Small intestine (tissue), 7 donors: ENCODE measurements at regions not wholly inside any gene's neighbourhood (a gene's known extent, or its start where the extent isn't known, plus 50 kb on each side); places are given as distances from the start of the nearest gene placed in this dataset.
A peak's percentile ranks its signal among the peaks of the same experiment; 100 is the strongest.

ENCODE experiments used
- DNase-seq, 2 donors: peaks; one replicate each; pipeline versions ENCODE4 v3.0.0 to v3.0.0-alpha.2; 2013
- FAIRE-seq: peaks from 2 replicates; lab custom pipeline; 2012; peaks lifted over from hg19 to GRCh38; lab: Jason Lieb, UNC
- H3K27ac ChIP-seq, 3 donors: one replicate each; pipeline ENCODE4 v1.5.1; 2013; ENCODE audit warnings: low read length in 2 of 3, mild to moderate bottlenecking in 2 of 3, control low read depth in 1 of 3, inconsistent platforms in 1 of 3, low read depth in 1 of 3, moderate library complexity in 1 of 3
- H3K27me3 ChIP-seq, 3 donors: one replicate each; pipeline ENCODE4 v1.6.1; 2013; ENCODE audit warnings: low read length in 3 of 3, inconsistent platforms in 1 of 3; ENCODE audit not compliant: control insufficient read depth in 3 of 3, insufficient read depth in 3 of 3
- H3K36me3 ChIP-seq, 3 donors: one replicate each; pipeline ENCODE4 v1.6.1; 2013; ENCODE audit warnings: low read length in 3 of 3, inconsistent platforms in 1 of 3, low read depth in 1 of 3, mild to moderate bottlenecking in 1 of 3, moderate library complexity in 1 of 3; ENCODE audit not compliant: control insufficient read depth in 3 of 3, insufficient read depth in 2 of 3
- H3K4me1 ChIP-seq, 3 donors: one replicate each; pipeline ENCODE4 v1.6.1; 2013; ENCODE audit warnings: low read length in 2 of 3, inconsistent platforms in 1 of 3, low read depth in 1 of 3, mild to moderate bottlenecking in 1 of 3, moderate library complexity in 1 of 3; ENCODE audit not compliant: control insufficient read depth in 3 of 3, insufficient read depth in 2 of 3
- H3K4me3 ChIP-seq, 3 donors: one replicate each; pipeline ENCODE4 v1.5.1; 2013; ENCODE audit warnings: low read length in 3 of 3, control low read depth in 1 of 3, inconsistent platforms in 1 of 3, low read depth in 1 of 3, mild to moderate bottlenecking in 1 of 3, moderate library complexity in 1 of 3
- H3K9me3 ChIP-seq, 2 donors: one replicate each; pipeline ENCODE4 v1.6.1; 2013; ENCODE audit warnings: low read depth in 1 of 2, low read length in 1 of 2; ENCODE audit not compliant: control insufficient read depth in 2 of 2, insufficient read depth in 1 of 2
- WGBS, 3 donors: extraction: QIAGEN DNeasy Blood & Tissue Kit; methylation state at CpG; one replicate each; pipeline ENCODE4 v1.1.7; 2013; 5-methylcytosine and 5-hydroxymethylcytosine counted together
- donor health status: healthy with polysubstance abuse.
- donor health status: control.
- donor health status: control.
- donor health status: Bipolar disorder and iron deficiency.
- donor health status: healthy.

GRCh38 chr5:8615142-8615858 is 746.4 kb downstream of the MTRR start:
- no peaks in the 10 kb centered on the region for H3K27me3 ChIP-seq
- FAIRE-seq, result no peak
- H3K36me3 ChIP-seq, result no peaks in the 10 kb centered on the region
- H3K9me3 ChIP-seq, result no peaks in the 10 kb centered on the region
- no peak overlapping the region for H3K27ac ChIP-seq
- no peak for DNase-seq
- 77 to 81% (median 80%) methylated on average over 7 of the region's 7 CpGs for WGBS, 3 donors
- no peak overlapping the region for H3K4me3 ChIP-seq
- no peaks in the 10 kb centered on the region for H3K4me1 ChIP-seq

- H3K36me3 ChIP-seq, result no peaks in the 10 kb centered on the region
- DNase-seq (peak in 1 of 2 donors; percentile 7), FAIRE-seq (no peak)
- no peak overlapping the region for H3K4me3 ChIP-seq
- H3K4me1 ChIP-seq, result no peaks in the 10 kb centered on the region
- H3K27me3 ChIP-seq, result no peaks in the 10 kb centered on the region
- WGBS, 3 donors, result 49 to 81% (median 63%) methylated on average over 5 of the region's 5 CpGs
- H3K27ac ChIP-seq, result no peak overlapping the region
- H3K9me3 ChIP-seq, result no peaks in the 10 kb centered on the region
These were observed 759.6 kb downstream of the MTRR start for GRCh38 chr5:8628521-8628920.

- no peak overlapping the region for H3K27ac ChIP-seq
- H3K9me3 ChIP-seq, result no peaks in the 10 kb centered on the region
- FAIRE-seq (no peak), DNase-seq (no peak)
- H3K27me3 ChIP-seq, result no peaks in the 10 kb centered on the region
- WGBS, 3 donors, result 74 to 80% (median 79%) methylated on average over 2 of the region's 2 CpGs
- no peak overlapping the region for H3K4me3 ChIP-seq
- H3K4me1 ChIP-seq, result no peaks in the 10 kb centered on the region
- no peaks in the 10 kb centered on the region for H3K36me3 ChIP-seq
These were observed 764.3 kb downstream of the MTRR start for GRCh38 chr5:8633259-8633658.

GRCh38 chr5:8633696-8634095 is 764.7 kb downstream of the MTRR start:
- H3K36me3 ChIP-seq, result no peaks in the 10 kb centered on the region
- H3K27ac ChIP-seq, result no peak overlapping the region
- DNase-seq, result no peak
- no peaks in the 10 kb centered on the region for H3K4me1 ChIP-seq
- WGBS, 3 donors, result 20 to 32% (median 29%) methylated on average over 2 of the region's 2 CpGs
- no peak overlapping the region for H3K4me3 ChIP-seq
- FAIRE-seq, result no peak
- H3K27me3 ChIP-seq, result no peaks in the 10 kb centered on the region
- H3K9me3 ChIP-seq, result no peaks in the 10 kb centered on the region

GRCh38 chr5:8634219-8634618 is 765.3 kb downstream of the MTRR start:
- H3K27me3 ChIP-seq, result no peaks in the 10 kb centered on the region
- DNase-seq, result no peak
- no peak for FAIRE-seq
- no peaks in the 10 kb centered on the region for H3K36me3 ChIP-seq
- H3K9me3 ChIP-seq, result no peaks in the 10 kb centered on the region
- no peak overlapping the region for H3K4me3 ChIP-seq
- no peak overlapping the region for H3K27ac ChIP-seq
- no peaks in the 10 kb centered on the region for H3K4me1 ChIP-seq
- 30 to 38% (median 35%) methylated on average over 2 of the region's 2 CpGs for WGBS, 3 donors

- H3K4me1 ChIP-seq, result peaks cover 0 to 3% (median 0%) of the 10 kb centered on the region in 3 donors
- DNase-seq (no peak), FAIRE-seq (no peak)
- 77 to 79% (median 78%) methylated on average over 7 of the region's 7 CpGs for WGBS, 3 donors
- H3K27me3 ChIP-seq, result no peaks in the 10 kb centered on the region
- H3K36me3 ChIP-seq, result no peaks in the 10 kb centered on the region
- no peak overlapping the region for H3K27ac ChIP-seq
- H3K4me3 ChIP-seq, result no peak overlapping the region
- no peaks in the 10 kb centered on the region for H3K9me3 ChIP-seq
These were observed 773.0 kb downstream of the MTRR start for GRCh38 chr5:8641786-8642505.

GRCh38 chr5:8644377-8644776 is 775.4 kb downstream of the MTRR start:
- peak in 1 of 2 donors; percentile 23 for DNase-seq
- Histone ChIP-seq H3K27ac (no peak overlapping the region), H3K9me3 (no peaks in the 10 kb centered on the region), H3K36me3 (no peaks in the 10 kb centered on the region), H3K27me3 (no peaks in the 10 kb centered on the region), H3K4me1 (peaks cover 0 to 3% (median 0%) of the 10 kb centered on the region in 3 donors), H3K4me3 (no peak overlapping the region)
- 24 to 49% (median 30%) methylated on average over 3 of the region's 3 CpGs for WGBS, 3 donors
- no peak for FAIRE-seq

GRCh38 chr5:8647111-8647510 is 778.2 kb downstream of the MTRR start:
- Histone ChIP-seq H3K4me1 (peaks cover 0 to 3% (median 0%) of the 10 kb centered on the region in 3 donors), H3K27me3 (no peaks in the 10 kb centered on the region), H3K9me3 (no peaks in the 10 kb centered on the region), H3K4me3 (no peak overlapping the region), H3K36me3 (no peaks in the 10 kb centered on the region), H3K27ac (no peak overlapping the region)
- FAIRE-seq, result no peak
- no peak for DNase-seq
